ENCODE measurements at regions not wholly inside any gene's neighbourhood (a gene's known extent, or its start where the extent isn't known, plus 50 kb on each side); places are given as distances from the start of the nearest gene placed in this dataset.

DNA sequence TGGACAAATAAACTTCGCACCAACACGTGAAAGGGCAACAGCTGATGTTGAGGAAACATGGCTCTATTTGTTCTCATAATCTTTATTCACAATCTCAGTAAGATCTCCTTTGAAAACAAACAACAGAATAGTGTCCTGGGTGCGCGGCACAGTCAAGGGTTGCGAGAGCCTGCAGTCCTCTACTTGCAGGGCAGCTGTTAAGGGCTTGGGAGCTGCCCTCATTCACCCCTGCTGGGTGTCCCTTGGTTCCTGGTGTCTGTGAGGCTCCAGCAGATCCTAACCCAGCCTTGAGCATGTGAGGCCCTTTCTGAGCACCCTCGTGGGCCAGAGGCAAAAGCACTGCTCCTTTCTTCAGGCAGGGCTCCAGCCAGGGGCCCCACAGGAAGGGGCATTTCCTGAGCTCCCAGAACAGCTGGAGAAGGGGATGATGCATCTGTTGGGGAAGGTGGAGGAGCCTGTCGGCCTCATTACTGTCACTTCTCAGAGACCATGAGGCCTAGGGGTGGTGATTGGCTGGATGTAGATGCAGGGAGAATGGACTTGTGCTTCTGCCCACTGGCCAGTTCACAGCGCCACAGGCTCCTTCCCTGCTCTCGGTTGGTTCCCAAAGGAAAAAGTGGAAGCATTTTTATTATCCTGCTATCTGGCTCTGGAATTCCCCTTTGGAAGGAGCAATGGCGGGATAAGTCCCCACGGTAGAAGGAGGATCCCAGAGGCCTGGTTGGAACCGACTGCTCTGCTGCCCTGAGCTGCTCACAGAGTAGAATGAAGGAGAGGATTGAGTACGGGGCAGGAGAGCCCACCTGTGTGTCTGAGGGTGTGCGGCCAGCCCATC lies 51.9 kb upstream of the KLF13 start:
- DNase-seq (ENCODE audit: low read depth in 1 of 2, low spot score in 1 of 2), result no peak

DNA sequence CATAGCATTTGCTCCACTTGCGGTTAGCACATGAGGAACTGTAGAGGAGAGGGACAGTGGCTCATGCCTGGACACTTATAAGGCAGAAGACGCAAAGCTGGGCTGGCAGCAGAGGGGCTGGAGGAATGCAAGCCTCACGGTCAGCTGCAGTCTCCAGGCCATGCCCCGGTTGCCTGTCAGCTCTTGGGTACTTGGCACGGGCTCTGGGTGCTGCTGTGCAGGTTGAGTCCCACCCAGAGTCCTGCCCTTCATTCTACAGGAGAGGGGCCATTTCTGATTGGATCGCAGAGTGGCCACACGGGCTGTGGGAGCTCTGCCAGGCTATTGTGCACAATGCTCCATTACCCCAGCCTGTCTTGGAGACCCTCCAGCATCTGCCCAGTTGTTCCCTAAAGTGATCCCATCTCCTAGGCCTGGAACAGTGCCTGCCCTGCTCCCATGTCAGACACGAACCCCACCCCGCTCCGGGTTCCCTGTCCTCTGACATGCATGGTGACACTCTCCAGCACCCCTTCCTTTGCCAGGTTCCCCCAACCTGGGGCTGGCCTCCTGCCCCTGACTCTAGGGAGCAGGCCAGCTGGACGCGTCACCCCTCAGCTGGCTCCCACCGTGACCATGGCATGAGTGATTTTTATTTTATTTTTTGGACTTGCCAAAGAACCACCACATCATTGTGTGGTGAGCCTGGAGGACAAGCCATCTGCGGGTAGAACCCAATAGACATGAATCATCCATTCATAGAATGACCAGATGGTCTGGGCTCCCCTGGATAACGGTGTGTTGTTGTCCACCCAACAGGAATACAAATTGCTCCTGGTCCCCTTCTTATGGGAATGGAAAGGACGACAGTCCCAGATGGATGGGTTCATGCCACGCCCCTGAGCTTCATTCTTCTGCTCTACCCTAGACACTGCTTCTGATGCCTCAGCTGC lies 51.0 kb upstream of the KLF13 start:
- no peak for DNase-seq (ENCODE audit: low read depth in 1 of 2, low spot score in 1 of 2)

DNA sequence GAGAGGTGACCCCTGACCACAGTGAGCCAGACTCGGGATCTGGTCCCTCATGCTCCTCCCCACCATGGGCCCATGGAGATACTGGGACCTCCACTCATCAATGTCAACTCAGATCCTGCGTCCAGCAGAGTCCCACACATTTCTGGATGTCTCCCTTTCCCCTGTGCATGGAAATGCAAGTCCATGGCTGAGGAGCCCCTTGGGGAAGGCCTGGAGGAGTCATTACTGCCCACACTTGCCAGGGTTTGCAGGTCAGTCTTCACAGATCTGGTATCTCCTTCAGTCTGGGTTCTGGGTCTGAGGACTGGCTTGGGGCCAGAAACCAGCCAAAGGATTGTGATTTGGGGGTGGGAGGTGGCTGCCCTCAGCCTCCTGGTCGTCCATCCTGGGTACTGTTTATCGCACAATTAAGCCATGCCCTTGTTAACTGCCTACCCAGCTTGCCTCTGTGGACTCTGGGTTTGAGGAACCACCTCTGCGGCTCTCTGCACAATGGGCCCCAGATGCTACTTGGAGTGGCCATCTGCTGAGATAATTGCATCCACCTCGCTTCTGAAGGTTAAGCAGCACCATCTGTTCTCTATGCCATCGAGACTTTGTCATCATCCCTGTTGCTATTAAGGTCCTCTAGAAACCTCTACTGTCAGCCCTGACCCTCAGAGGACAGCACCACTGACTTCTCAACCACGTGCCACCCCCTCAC lies 49.9 kb upstream of the KLF13 start:
- DNase-seq (ENCODE audit: low read depth in 1 of 2, low spot score in 1 of 2), result no peak

All from activated T-helper 1 cell treated with anti-CD3 and anti-CD28 coated beads, Interleukin-2, amount 50 U/mL, for 16 hours (primary cell).